Liver (tissue), 7 donors: ENCODE measurements at regions not wholly inside any gene's neighbourhood (a gene's known extent, or its start where the extent isn't known, plus 50 kb on each side); places are given as distances from the start of the nearest gene placed in this dataset.

Experiments
- DNase-seq: peaks from one replicate; pipeline ENCODE4 v3.0.0-alpha.2; 2017; ENCODE audit warnings: low spot score
- H3K27ac ChIP-seq, 2 donors: one replicate each; pipeline ENCODE4 v1.7.0; 2013; ENCODE audit warnings: inconsistent platforms in 2 of 2, low read length in 2 of 2, control low read depth in 1 of 2, low read depth in 1 of 2, mild to moderate bottlenecking in 1 of 2
- H3K27me3 ChIP-seq, 4 donors: one replicate each; pipeline versions ENCODE4 v1.6.1 to v1.7.0; 2013; ENCODE audit warnings: low read length in 3 of 4, inconsistent platforms in 1 of 4, mild to moderate bottlenecking in 1 of 4, moderate library complexity in 1 of 4; ENCODE audit not compliant: control insufficient read depth in 4 of 4, insufficient read depth in 4 of 4
- H3K36me3 ChIP-seq, 4 donors: one replicate each; pipeline versions ENCODE4 v1.6.1 to v1.7.0; 2013; ENCODE audit warnings: low read length in 3 of 4, mild to moderate bottlenecking in 3 of 4, low read depth in 1 of 4, moderate library complexity in 1 of 4; ENCODE audit not compliant: control insufficient read depth in 4 of 4, insufficient read depth in 3 of 4
- H3K4me1 ChIP-seq, 4 donors: one replicate each; pipeline versions ENCODE4 v1.6.1 to v1.7.0; 2013; ENCODE audit warnings: low read length in 3 of 4, mild to moderate bottlenecking in 3 of 4, moderate library complexity in 1 of 4; ENCODE audit not compliant: control insufficient read depth in 4 of 4, insufficient read depth in 4 of 4
- H3K4me3 ChIP-seq, 3 donors: one replicate each; pipeline versions ENCODE4 v1.6.1 to v1.7.0; 2013; ENCODE audit warnings: low read length in 3 of 3, control low read depth in 1 of 3, low read depth in 1 of 3, mild to moderate bottlenecking in 1 of 3
- H3K9ac ChIP-seq, 2 donors: one replicate each; pipeline ENCODE4 v1.7.0; 2013; ENCODE audit warnings: low read length in 2 of 2, mild to moderate bottlenecking in 2 of 2, moderate library complexity in 2 of 2, control low read depth in 1 of 2, low read depth in 1 of 2
- H3K9me3 ChIP-seq, 4 donors: one replicate each; pipeline versions ENCODE4 v1.6.1 to v1.7.0; 2013; ENCODE audit warnings: low read length in 3 of 4; ENCODE audit not compliant: control insufficient read depth in 4 of 4
- EGR1 ChIP-seq, 2 donors: IDR thresholded peaks; 2 replicates each; pipeline ENCODE4 v1.6.1; 2016 to 2018; ENCODE audit warnings: antibody characterized with exemption in 2 of 2, low read depth in 2 of 2
- FOXA2 ChIP-seq: IDR thresholded peaks from 2 replicates; pipeline ENCODE4 v1.6.1; 2016; ENCODE audit warnings: antibody characterized with exemption
- GABPA ChIP-seq, 2 donors: IDR thresholded peaks in 1 of 2; conservative IDR thresholded peaks in 1 of 2; 2 replicates each; pipeline ENCODE4 v1.6.1; 2016; ENCODE audit warnings: antibody characterized with exemption in 2 of 2, mild to moderate bottlenecking in 1 of 2, moderate library complexity in 1 of 2
- HNF4G ChIP-seq: IDR thresholded peaks from 2 replicates; pipeline ENCODE4 v1.6.1; 2016; ENCODE audit warnings: antibody characterized with exemption
- JUND ChIP-seq, 2 donors: IDR thresholded peaks; 2 replicates each; pipeline ENCODE4 v1.6.1; 2016; ENCODE audit warnings: antibody characterized with exemption in 2 of 2
- NR2F2 ChIP-seq: IDR thresholded peaks from 2 replicates; pipeline ENCODE4 v1.6.1; 2016; ENCODE audit warnings: antibody characterized with exemption
- RAD21 ChIP-seq, 2 donors: IDR thresholded peaks; 2 replicates each; pipeline ENCODE4 v1.6.1; 2016; ENCODE audit warnings: antibody characterized with exemption in 2 of 2, mild to moderate bottlenecking in 2 of 2
- RXRA ChIP-seq, 2 donors: IDR thresholded peaks; 2 replicates each; pipeline ENCODE4 v1.6.1; 2017 to 2018; ENCODE audit warnings: antibody characterized with exemption in 2 of 2, mild to moderate bottlenecking in 1 of 2
- SP1 ChIP-seq: IDR thresholded peaks from 2 replicates; pipeline ENCODE4 v1.6.1; 2018; ENCODE audit warnings: antibody characterized with exemption, mild to moderate bottlenecking
- WGBS: extraction: QIAGEN DNeasy Blood & Tissue Kit; methylation state at CpG from one replicate; pipeline ENCODE4 v1.1.7; 2013; 5-methylcytosine and 5-hydroxymethylcytosine counted together
- TF ChIP-seq, protein P1 (sequence below): IDR thresholded peaks from 2 replicates; pipeline ENCODE4 v1.6.1; 2016; ENCODE audit warnings: antibody characterized with exemption
- TF ChIP-seq, protein P2 (sequence below): IDR thresholded peaks from 2 replicates; pipeline ENCODE4 v1.6.1; 2016; ENCODE audit warnings: antibody characterized with exemption
- TF ChIP-seq, protein P3 (sequence below): IDR thresholded peaks from 2 replicates; pipeline ENCODE4 v1.6.1; 2016; ENCODE audit warnings: antibody characterized with exemption, mild to moderate bottlenecking
- TF ChIP-seq, protein P4 (sequence below): IDR thresholded peaks from 2 replicates; pipeline ENCODE4 v1.6.1; 2016; ENCODE audit warnings: antibody characterized with exemption
- donor health status: healthy.
- donor health status: healthy.
- donor health status: healthy.
- donor health status: healthy.

DNA sequence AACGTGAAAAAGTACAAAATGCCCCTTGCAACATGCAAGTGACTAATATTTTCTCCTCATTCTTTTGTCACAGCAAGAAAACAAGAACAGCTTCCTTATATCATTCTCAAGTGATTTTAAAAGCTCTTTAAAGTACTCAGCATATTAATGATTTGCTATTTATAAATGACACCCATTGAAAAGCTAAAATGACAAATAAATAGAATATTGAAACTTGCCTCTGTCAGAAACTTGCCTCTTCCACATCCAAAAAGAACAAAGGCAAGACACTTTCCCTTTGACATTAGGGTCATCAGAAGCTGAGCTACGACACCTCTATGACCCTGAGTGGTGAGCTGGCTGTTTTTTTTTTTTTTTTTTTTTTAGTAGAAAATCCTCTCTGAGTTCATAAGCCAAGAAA is 339.6 kb upstream of the ITGA1 start:
- Histone ChIP-seq H3K27me3 (no peaks in the 10 kb centered on the region), H3K36me3 (no peaks in the 10 kb centered on the region), H3K4me1 (no peaks in the 10 kb centered on the region), H3K27ac (no peak overlapping the region), H3K9ac (no peak overlapping the region), H3K9me3 (no peaks in the 10 kb centered on the region), H3K4me3 (no peak overlapping the region)
- no peak for TF ChIP-seq FOXA2
- TF ChIP-seq, protein P1, sequence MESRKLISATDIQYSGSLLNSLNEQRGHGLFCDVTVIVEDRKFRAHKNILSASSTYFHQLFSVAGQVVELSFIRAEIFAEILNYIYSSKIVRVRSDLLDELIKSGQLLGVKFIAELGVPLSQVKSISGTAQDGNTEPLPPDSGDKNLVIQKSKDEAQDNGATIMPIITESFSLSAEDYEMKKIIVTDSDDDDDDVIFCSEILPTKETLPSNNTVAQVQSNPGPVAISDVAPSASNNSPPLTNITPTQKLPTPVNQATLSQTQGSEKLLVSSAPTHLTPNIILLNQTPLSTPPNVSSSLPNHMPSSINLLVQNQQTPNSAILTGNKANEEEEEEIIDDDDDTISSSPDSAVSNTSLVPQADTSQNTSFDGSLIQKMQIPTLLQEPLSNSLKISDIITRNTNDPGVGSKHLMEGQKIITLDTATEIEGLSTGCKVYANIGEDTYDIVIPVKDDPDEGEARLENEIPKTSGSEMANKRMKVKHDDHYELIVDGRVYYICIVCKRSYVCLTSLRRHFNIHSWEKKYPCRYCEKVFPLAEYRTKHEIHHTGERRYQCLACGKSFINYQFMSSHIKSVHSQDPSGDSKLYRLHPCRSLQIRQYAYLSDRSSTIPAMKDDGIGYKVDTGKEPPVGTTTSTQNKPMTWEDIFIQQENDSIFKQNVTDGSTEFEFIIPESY, result no peak
- TF ChIP-seq JUND (IDR thresholded peaks at IDR 0.05), result no peak
- TF ChIP-seq EGR1 (IDR thresholded peaks at IDR 0.05; ENCODE audit: low read depth in 2 of 2), result no peak
- TF ChIP-seq, protein P2, sequence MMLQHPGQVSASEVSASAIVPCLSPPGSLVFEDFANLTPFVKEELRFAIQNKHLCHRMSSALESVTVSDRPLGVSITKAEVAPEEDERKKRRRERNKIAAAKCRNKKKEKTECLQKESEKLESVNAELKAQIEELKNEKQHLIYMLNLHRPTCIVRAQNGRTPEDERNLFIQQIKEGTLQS, result no peak
- no peak for TF ChIP-seq RAD21 (IDR thresholded peaks at IDR 0.05)
- TF ChIP-seq, protein P3, sequence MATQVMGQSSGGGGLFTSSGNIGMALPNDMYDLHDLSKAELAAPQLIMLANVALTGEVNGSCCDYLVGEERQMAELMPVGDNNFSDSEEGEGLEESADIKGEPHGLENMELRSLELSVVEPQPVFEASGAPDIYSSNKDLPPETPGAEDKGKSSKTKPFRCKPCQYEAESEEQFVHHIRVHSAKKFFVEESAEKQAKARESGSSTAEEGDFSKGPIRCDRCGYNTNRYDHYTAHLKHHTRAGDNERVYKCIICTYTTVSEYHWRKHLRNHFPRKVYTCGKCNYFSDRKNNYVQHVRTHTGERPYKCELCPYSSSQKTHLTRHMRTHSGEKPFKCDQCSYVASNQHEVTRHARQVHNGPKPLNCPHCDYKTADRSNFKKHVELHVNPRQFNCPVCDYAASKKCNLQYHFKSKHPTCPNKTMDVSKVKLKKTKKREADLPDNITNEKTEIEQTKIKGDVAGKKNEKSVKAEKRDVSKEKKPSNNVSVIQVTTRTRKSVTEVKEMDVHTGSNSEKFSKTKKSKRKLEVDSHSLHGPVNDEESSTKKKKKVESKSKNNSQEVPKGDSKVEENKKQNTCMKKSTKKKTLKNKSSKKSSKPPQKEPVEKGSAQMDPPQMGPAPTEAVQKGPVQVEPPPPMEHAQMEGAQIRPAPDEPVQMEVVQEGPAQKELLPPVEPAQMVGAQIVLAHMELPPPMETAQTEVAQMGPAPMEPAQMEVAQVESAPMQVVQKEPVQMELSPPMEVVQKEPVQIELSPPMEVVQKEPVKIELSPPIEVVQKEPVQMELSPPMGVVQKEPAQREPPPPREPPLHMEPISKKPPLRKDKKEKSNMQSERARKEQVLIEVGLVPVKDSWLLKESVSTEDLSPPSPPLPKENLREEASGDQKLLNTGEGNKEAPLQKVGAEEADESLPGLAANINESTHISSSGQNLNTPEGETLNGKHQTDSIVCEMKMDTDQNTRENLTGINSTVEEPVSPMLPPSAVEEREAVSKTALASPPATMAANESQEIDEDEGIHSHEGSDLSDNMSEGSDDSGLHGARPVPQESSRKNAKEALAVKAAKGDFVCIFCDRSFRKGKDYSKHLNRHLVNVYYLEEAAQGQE, result no peak
- DNase-seq, result no peak
- WGBS, result 50% methylated on average over 2 of the region's 2 CpGs

DNA sequence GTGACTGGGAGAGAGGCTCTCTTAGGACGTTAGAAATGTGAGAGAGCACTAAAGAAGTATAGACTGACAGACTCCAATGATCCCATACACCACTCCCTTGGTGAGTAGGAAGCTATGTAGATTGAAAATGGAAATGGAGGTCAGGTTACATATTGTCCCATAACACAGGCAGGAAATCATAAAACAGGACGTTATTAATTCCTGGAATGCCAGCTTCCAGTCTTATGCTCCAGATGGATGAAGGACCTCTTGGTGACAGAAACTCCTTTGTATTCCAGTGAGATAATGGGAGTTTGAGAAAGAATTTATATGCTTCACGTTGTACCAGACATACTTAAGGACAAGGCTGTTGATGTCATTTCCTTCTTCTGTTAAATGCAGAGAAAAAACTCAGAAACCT is 338.2 kb upstream of the ITGA1 start:
- Histone ChIP-seq H3K4me3 (no peak overlapping the region), H3K4me1 (no peaks in the 10 kb centered on the region), H3K36me3 (no peaks in the 10 kb centered on the region), H3K9ac (no peak overlapping the region), H3K9me3 (no peaks in the 10 kb centered on the region), H3K27me3 (no peaks in the 10 kb centered on the region), H3K27ac (no peak overlapping the region)
- TF ChIP-seq, protein P1, result no peak
- TF ChIP-seq, protein P4, sequence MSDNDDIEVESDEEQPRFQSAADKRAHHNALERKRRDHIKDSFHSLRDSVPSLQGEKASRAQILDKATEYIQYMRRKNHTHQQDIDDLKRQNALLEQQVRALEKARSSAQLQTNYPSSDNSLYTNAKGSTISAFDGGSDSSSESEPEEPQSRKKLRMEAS, result no peak
- no peak for TF ChIP-seq HNF4G
- no peak for DNase-seq
- 42% methylated on average over 3 of the region's 3 CpGs for WGBS

DNA sequence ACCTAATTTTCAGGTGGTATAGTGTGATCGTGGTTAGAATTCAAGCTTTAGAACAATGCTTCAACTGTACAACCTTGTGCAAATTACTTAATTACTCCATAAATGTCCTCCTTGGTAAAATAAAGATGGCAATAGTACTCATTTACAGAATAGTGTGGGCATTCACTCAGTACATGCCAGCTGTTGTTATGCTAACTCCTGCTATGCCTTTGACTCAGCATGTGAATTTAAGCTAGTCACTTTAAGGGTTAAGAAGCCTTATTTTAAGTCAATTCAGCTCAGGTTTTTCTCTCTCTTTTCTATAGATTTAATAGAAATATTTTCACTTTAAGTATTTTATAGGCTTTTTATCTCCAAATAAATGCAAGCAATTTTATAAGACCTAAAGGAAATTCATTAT is 335.6 kb upstream of the ITGA1 start:
- Histone ChIP-seq H3K27ac (no peak overlapping the region), H3K9ac (no peak overlapping the region), H3K36me3 (no peaks in the 10 kb centered on the region), H3K4me3 (no peak overlapping the region), H3K4me1 (no peaks in the 10 kb centered on the region), H3K27me3 (no peaks in the 10 kb centered on the region), H3K9me3 (no peaks in the 10 kb centered on the region)
- 71% methylated on average over 1 of the region's 1 CpG for WGBS
- no peak for DNase-seq
- TF ChIP-seq HNF4G (no peak), RAD21 (IDR thresholded peaks at IDR 0.05) (no peak), NR2F2 (no peak), JUND (IDR thresholded peaks at IDR 0.05) (no peak), GABPA (IDR thresholded peaks at IDR 0.05 in 1 of 2, conservative IDR thresholded peaks at IDR 0.05 in 1 of 2) (no peak), SP1 (no peak), RXRA (IDR thresholded peaks at IDR 0.05) (no peak), EGR1 (IDR thresholded peaks at IDR 0.05; ENCODE audit: low read depth in 2 of 2) (no peak)
- TF ChIP-seq, protein P4, result no peak
- TF ChIP-seq, protein P3, result no peak
